Skeletal muscle satellite cell (primary cell): ENCODE measurements at regions not wholly inside any gene's neighbourhood (a gene's known extent, or its start where the extent isn't known, plus 50 kb on each side); places are given as distances from the start of the nearest gene placed in this dataset. TPM values are rescaled to one million over a fixed set of nuclear protein-coding genes. Genes with fewer than 3 reads are reported as not detected.

Experiments
- small RNA-seq: library from RNA; depleted of rRNA; stranded (forward); fragments of <200 nt; gene quantifications from one replicate; pipeline ENCODE3, GENCODE V24; 2012

Small RNA genes lying in the stretch of these regions (small RNA-seq; reads per million reads assigned to genes)
- not detected for gene HIGD1AP4
- not detected for gene RN7SL807P
